ENCODE measurements at regions not wholly inside any gene's neighbourhood (a gene's known extent, or its start where the extent isn't known, plus 50 kb on each side); places are given as distances from the start of the nearest gene placed in this dataset.
A peak's percentile ranks its signal among the peaks of the same experiment; 100 is the strongest.

GRCh38 chr4:184538023-184538599, 63.8 kb upstream of the IRF2 start:
- peak; percentile 70 for DNase-seq (ENCODE audit: low read depth)
- TF ChIP-seq CTCF (IDR thresholded peaks at IDR 0.05; ENCODE audit: control insufficient read depth, insufficient read depth, low read depth, low read length, missing control alignments), result peak; percentile 74
- H3K4me3 ChIP-seq (ENCODE audit: control insufficient read depth, low read depth, low read length), result peak overlapping the region; percentile 56

GRCh38 chr4:184537269-184538022, 63.1 kb upstream of the IRF2 start:
- peak; percentile 80 for DNase-seq (ENCODE audit: low read depth)
- no peak for TF ChIP-seq CTCF (IDR thresholded peaks at IDR 0.05; ENCODE audit: control insufficient read depth, insufficient read depth, low read depth, low read length, missing control alignments)

GRCh38 chr4:184536881-184537248, 62.5 kb upstream of the IRF2 start:
- TF ChIP-seq CTCF (IDR thresholded peaks at IDR 0.05; ENCODE audit: control insufficient read depth, insufficient read depth, low read depth, low read length, missing control alignments), result no peak
- peak overlapping the region; percentile 56 for H3K4me3 ChIP-seq (ENCODE audit: control insufficient read depth, low read depth, low read length)
- DNase-seq (ENCODE audit: low read depth), result no peak

More at GRCh38 chr4:184537269-184538022, 63.1 kb upstream of the IRF2 start:
- H3K4me3 ChIP-seq (ENCODE audit: control insufficient read depth, low read depth, low read length), result peak overlapping the region; percentile 56

GRCh38 chr4:184536065-184536880, 61.9 kb upstream of the IRF2 start:
- DNase-seq (ENCODE audit: low read depth), result no peak
- peak overlapping the region; percentile 56 for H3K4me3 ChIP-seq (ENCODE audit: control insufficient read depth, low read depth, low read length)
- no peak for TF ChIP-seq CTCF (IDR thresholded peaks at IDR 0.05; ENCODE audit: control insufficient read depth, insufficient read depth, low read depth, low read length, missing control alignments)

GRCh38 chr4:184534511-184535391, 60.4 kb upstream of the IRF2 start:
- no peak overlapping the region for H3K4me3 ChIP-seq (ENCODE audit: control insufficient read depth, low read depth, low read length)
- no peak for TF ChIP-seq CTCF (IDR thresholded peaks at IDR 0.05; ENCODE audit: control insufficient read depth, insufficient read depth, low read depth, low read length, missing control alignments)
- peak; percentile 46 for DNase-seq (ENCODE audit: low read depth)

GRCh38 chr4:184533908-184534307, 59.6 kb upstream of the IRF2 start:
- no peak for DNase-seq (ENCODE audit: low read depth)
- no peak overlapping the region for H3K4me3 ChIP-seq (ENCODE audit: control insufficient read depth, low read depth, low read length)
- no peak for TF ChIP-seq CTCF (IDR thresholded peaks at IDR 0.05; ENCODE audit: control insufficient read depth, insufficient read depth, low read depth, low read length, missing control alignments)
